Activated CD4-positive, alpha-beta memory T cell treated with anti-CD3 and anti-CD28 coated beads, Interleukin-2, amount 10 ng/mL, durations not matched to agents 7 days and 5 days (primary cell): ENCODE measurements at regions not wholly inside any gene's neighbourhood (a gene's known extent, or its start where the extent isn't known, plus 50 kb on each side); places are given as distances from the start of the nearest gene placed in this dataset.

Source experiments
- CTCF ChIA-PET: fragments of 350-600 bp; sonication (Branson Sonifier 250); formaldehyde crosslinking; loops from one replicate; lab custom pipeline; 2021; ENCODE audit warnings: antibody characterized with exemption, inconsistent platforms; lab: Charles Lee
- POLR2A ChIA-PET: fragments of 350-600 bp; sonication (Branson Sonifier 250); formaldehyde crosslinking; loops from one replicate; lab custom pipeline; 2021; ENCODE audit warnings: antibody characterized with exemption; lab: Charles Lee
- DNase-seq: peaks from one replicate; pipeline ENCODE4 v3.0.0-alpha.2; 2020
- H3K27ac Mint-ChIP-seq: one replicate; pipeline ENCODE4 v1.8.0; 2021; ENCODE audit warnings: mild to moderate bottlenecking, mixed read lengths
- H3K27me3 Mint-ChIP-seq: one replicate; pipeline ENCODE4 v1.8.0; 2021; ENCODE audit warnings: mixed read lengths
- H3K36me3 Mint-ChIP-seq: one replicate; pipeline ENCODE4 v1.8.0; 2021; ENCODE audit warnings: low read depth, mixed read lengths
- H3K4me1 Mint-ChIP-seq: one replicate; pipeline ENCODE4 v1.8.0; 2021; ENCODE audit warnings: mixed read lengths
- H3K4me3 Mint-ChIP-seq: one replicate; pipeline ENCODE4 v1.8.0; 2021; ENCODE audit warnings: mild to moderate bottlenecking, mixed read lengths
- H3K9me3 Mint-ChIP-seq: one replicate; pipeline ENCODE4 v1.8.0; 2021; ENCODE audit warnings: mixed read lengths

GRCh38 chr14:86858591-86858990, 1134.4 kb downstream of the GALC start:
- H3K9me3 Mint-ChIP-seq = peaks cover 12% of the 10 kb centered on the region
- POLR2A ChIA-PET = no interaction called here
- H3K36me3 Mint-ChIP-seq = no peaks in the 10 kb centered on the region
- H3K4me1 Mint-ChIP-seq = no peaks in the 10 kb centered on the region
- no peak overlapping the region for H3K4me3 Mint-ChIP-seq
- no peak overlapping the region for H3K27ac Mint-ChIP-seq
- H3K27me3 Mint-ChIP-seq = no peaks in the 10 kb centered on the region
- DNase-seq = no peak
- CTCF ChIA-PET = no interaction called here

GRCh38 chr14:86858031-86858430, 1135.0 kb downstream of the GALC start:
- H3K4me3 Mint-ChIP-seq = no peak overlapping the region
- DNase-seq = no peak
- ChIA-PET POLR2A (no interaction called here), CTCF (no interaction called here)
- H3K9me3 Mint-ChIP-seq = peaks cover 14% of the 10 kb centered on the region
- H3K36me3 Mint-ChIP-seq = no peaks in the 10 kb centered on the region
- no peaks in the 10 kb centered on the region for H3K4me1 Mint-ChIP-seq
- H3K27ac Mint-ChIP-seq = no peak overlapping the region
- H3K27me3 Mint-ChIP-seq = no peaks in the 10 kb centered on the region

- DNase-seq = no peak
- H3K4me3 Mint-ChIP-seq = no peak overlapping the region
- no peaks in the 10 kb centered on the region for H3K4me1 Mint-ChIP-seq
- ChIA-PET POLR2A (no interaction called here), CTCF (no interaction called here)
- H3K27me3 Mint-ChIP-seq = no peaks in the 10 kb centered on the region
- peaks cover 10% of the 10 kb centered on the region for H3K9me3 Mint-ChIP-seq
- no peaks in the 10 kb centered on the region for H3K36me3 Mint-ChIP-seq
- no peak overlapping the region for H3K27ac Mint-ChIP-seq
These were observed 1140.5 kb downstream of the GALC start for GRCh38 chr14:86852530-86852929.

GRCh38 chr14:86847140-86847539, 1145.8 kb downstream of the GALC start:
- DNase-seq = no peak
- H3K4me3 Mint-ChIP-seq = no peak overlapping the region
- ChIA-PET POLR2A (no interaction called here), CTCF (no interaction called here)
- peaks cover 10% of the 10 kb centered on the region for H3K9me3 Mint-ChIP-seq
- H3K27ac Mint-ChIP-seq = no peak overlapping the region
- no peaks in the 10 kb centered on the region for H3K36me3 Mint-ChIP-seq
- no peaks in the 10 kb centered on the region for H3K4me1 Mint-ChIP-seq
- no peaks in the 10 kb centered on the region for H3K27me3 Mint-ChIP-seq

GRCh38 chr14:86838363-86838762, 1154.6 kb downstream of the GALC start:
- no peak overlapping the region for H3K27ac Mint-ChIP-seq
- H3K27me3 Mint-ChIP-seq = no peaks in the 10 kb centered on the region
- peaks cover 5% of the 10 kb centered on the region for H3K9me3 Mint-ChIP-seq
- H3K4me3 Mint-ChIP-seq = no peak overlapping the region
- no peaks in the 10 kb centered on the region for H3K36me3 Mint-ChIP-seq
- DNase-seq = no peak
- ChIA-PET POLR2A (no interaction called here), CTCF (no interaction called here)
- H3K4me1 Mint-ChIP-seq = no peaks in the 10 kb centered on the region

GRCh38 chr14:86826661-86827060, 1166.3 kb downstream of the GALC start:
- no peak for DNase-seq
- no peaks in the 10 kb centered on the region for H3K27me3 Mint-ChIP-seq
- H3K4me3 Mint-ChIP-seq = no peak overlapping the region
- POLR2A ChIA-PET = no interaction called here
- H3K4me1 Mint-ChIP-seq = no peaks in the 10 kb centered on the region
- H3K27ac Mint-ChIP-seq = no peak overlapping the region
- H3K36me3 Mint-ChIP-seq = no peaks in the 10 kb centered on the region
- CTCF ChIA-PET = no interaction called here
- H3K9me3 Mint-ChIP-seq = peaks cover 4% of the 10 kb centered on the region

- DNase-seq = no peak
- ChIA-PET CTCF (no interaction called here), POLR2A (no interaction called here)
- no peaks in the 10 kb centered on the region for H3K27me3 Mint-ChIP-seq
- H3K4me3 Mint-ChIP-seq = no peak overlapping the region
- no peaks in the 10 kb centered on the region for H3K36me3 Mint-ChIP-seq
- peaks cover 4% of the 10 kb centered on the region for H3K9me3 Mint-ChIP-seq
- no peak overlapping the region for H3K27ac Mint-ChIP-seq
- H3K4me1 Mint-ChIP-seq = no peaks in the 10 kb centered on the region
These were observed 1168.8 kb downstream of the GALC start for GRCh38 chr14:86824167-86824566.

GRCh38 chr14:86823581-86823980, 1169.4 kb downstream of the GALC start:
- POLR2A ChIA-PET = no interaction called here
- Mint-ChIP-seq H3K4me3 (no peak overlapping the region), H3K36me3 (no peaks in the 10 kb centered on the region), H3K4me1 (no peaks in the 10 kb centered on the region), H3K27me3 (no peaks in the 10 kb centered on the region), H3K27ac (no peak overlapping the region), H3K9me3 (peaks cover 4% of the 10 kb centered on the region)
- CTCF ChIA-PET = no interaction called here
- no peak for DNase-seq

GRCh38 chr14:86815341-86815740, 1177.6 kb downstream of the GALC start:
- Mint-ChIP-seq H3K27ac (no peak overlapping the region), H3K4me1 (no peaks in the 10 kb centered on the region), H3K36me3 (no peaks in the 10 kb centered on the region), H3K27me3 (no peaks in the 10 kb centered on the region), H3K9me3 (peaks cover 25% of the 10 kb centered on the region), H3K4me3 (no peak overlapping the region)
- CTCF ChIA-PET = no interaction called here
- DNase-seq = no peak
- POLR2A ChIA-PET = no interaction called here

GRCh38 chr14:86802726-86803125, 1190.3 kb downstream of the GALC start:
- DNase-seq = no peak
- ChIA-PET CTCF (no interaction called here), POLR2A (no interaction called here)
- no peaks in the 10 kb centered on the region for H3K27me3 Mint-ChIP-seq
- no peaks in the 10 kb centered on the region for H3K4me1 Mint-ChIP-seq
- H3K36me3 Mint-ChIP-seq = no peaks in the 10 kb centered on the region
- H3K27ac Mint-ChIP-seq = no peak overlapping the region
- no peak overlapping the region for H3K4me3 Mint-ChIP-seq
- peaks cover 4% of the 10 kb centered on the region for H3K9me3 Mint-ChIP-seq

GRCh38 chr14:86799244-86799647, 1193.7 kb downstream of the GALC start:
- H3K9me3 Mint-ChIP-seq = peaks cover 4% of the 10 kb centered on the region
- DNase-seq = no peak
- POLR2A ChIA-PET = no interaction called here
- no peak overlapping the region for H3K4me3 Mint-ChIP-seq
- no peaks in the 10 kb centered on the region for H3K27me3 Mint-ChIP-seq
- H3K36me3 Mint-ChIP-seq = no peaks in the 10 kb centered on the region
- no peak overlapping the region for H3K27ac Mint-ChIP-seq
- CTCF ChIA-PET = no interaction called here
- H3K4me1 Mint-ChIP-seq = no peaks in the 10 kb centered on the region

GRCh38 chr14:86798330-86798729, 1194.7 kb downstream of the GALC start:
- no peak overlapping the region for H3K27ac Mint-ChIP-seq
- ChIA-PET POLR2A (no interaction called here), CTCF (no interaction called here)
- no peak for DNase-seq
- H3K36me3 Mint-ChIP-seq = no peaks in the 10 kb centered on the region
- no peaks in the 10 kb centered on the region for H3K27me3 Mint-ChIP-seq
- H3K9me3 Mint-ChIP-seq = peaks cover 4% of the 10 kb centered on the region
- H3K4me3 Mint-ChIP-seq = no peak overlapping the region
- H3K4me1 Mint-ChIP-seq = no peaks in the 10 kb centered on the region

GRCh38 chr14:86797075-86797351, 1196.0 kb downstream of the GALC start:
- ChIA-PET CTCF (no interaction called here), POLR2A (no interaction called here)
- Mint-ChIP-seq H3K27me3 (no peaks in the 10 kb centered on the region), H3K9me3 (peaks cover 4% of the 10 kb centered on the region), H3K4me3 (no peak overlapping the region), H3K36me3 (no peaks in the 10 kb centered on the region), H3K4me1 (no peaks in the 10 kb centered on the region), H3K27ac (no peak overlapping the region)
- DNase-seq = no peak

GRCh38 chr14:86796221-86797074, 1196.5 kb downstream of the GALC start:
- Mint-ChIP-seq H3K27ac (no peak overlapping the region), H3K27me3 (no peaks in the 10 kb centered on the region), H3K4me1 (no peaks in the 10 kb centered on the region), H3K4me3 (no peak overlapping the region), H3K36me3 (no peaks in the 10 kb centered on the region), H3K9me3 (peaks cover 4% of the 10 kb centered on the region)
- CTCF ChIA-PET = no interaction called here
- POLR2A ChIA-PET = no interaction called here
- no peak for DNase-seq
